ENCODE measurements at regions not wholly inside any gene's neighbourhood (a gene's known extent, or its start where the extent isn't known, plus 50 kb on each side); places are given as distances from the start of the nearest gene placed in this dataset.
"Not testable (repeated sequence)": the region's sequence is repeated elsewhere in the genome, so short reads cannot be mapped to it uniquely, and the experiment has no call there.

- not testable (repeated sequence) for TF ChIP-seq CTCF (IDR thresholded peaks at IDR 0.05); ZFX (IDR thresholded peaks at IDR 0.05; ENCODE audit: borderline replicate concordance)
Measured at GRCh38 chr2:131654107-131654506, 126.4 kb downstream of the CCDC74A start.
